SK-N-MC (cell line): ENCODE measurements at regions not wholly inside any gene's neighbourhood (a gene's known extent, or its start where the extent isn't known, plus 50 kb on each side); places are given as distances from the start of the nearest gene placed in this dataset.

Experiments used
- DNase-seq: peaks from one replicate; pipeline ENCODE4 v3.0.0-alpha.2; 2011; ENCODE audit warnings: low read depth, low spot score
- H3K27ac ChIP-seq: fragments of 200-600 bp; sonication (generic); 2 replicates; pipeline ENCODE4 v1.5.1; 2016; ENCODE audit warnings: mixed run types
- H3K36me3 ChIP-seq: fragments of 200-600 bp; sonication (generic); 2 replicates; pipeline ENCODE4 v1.6.1; 2017; ENCODE audit warnings: antibody characterized with exemption, low read length, mixed read lengths; ENCODE audit not compliant: insufficient read depth
- H3K4me3 ChIP-seq: fragments of 200-600 bp; sonication (generic); 2 replicates; pipeline ENCODE4 v1.5.1; 2016
- H3K9ac ChIP-seq: fragments of 200-600 bp; sonication (generic); 2 replicates; pipeline ENCODE4 v1.8.0; 2017; ENCODE audit warnings: mixed run types, mixed read lengths; ENCODE audit not compliant: insufficient read length
- H3K9me3 ChIP-seq: fragments of 200-600 bp; sonication (generic); 2 replicates; pipeline ENCODE4 v1.6.1; 2017; ENCODE audit warnings: low read depth, mild to moderate bottlenecking, antibody characterized with exemption, low read length, moderate library complexity, mixed read lengths
- EZH2 ChIP-seq: fragments of 200-600 bp; sonication (generic); IDR thresholded peaks from one replicate; pipeline ENCODE4 v1.6.1; 2017; ENCODE audit warnings: antibody characterized with exemption
- FOXP2 ChIP-seq: optimal IDR thresholded peaks from 2 replicates; pipeline ENCODE3; 2011; ENCODE audit warnings: mild to moderate bottlenecking, moderate library complexity; ENCODE audit not compliant: insufficient read depth; ENCODE audit errors: extremely low read length, control extremely low read depth
- POLR2AphosphoS5 ChIP-seq: IDR thresholded peaks from 2 replicates; pipeline ENCODE4 v1.6.1; 2012; ENCODE audit warnings: mild to moderate bottlenecking, low read depth, low read length, borderline replicate concordance

GRCh38 chr2:11100130-11100529, 55.1 kb upstream of the SLC66A3 start:
- Histone ChIP-seq H3K9me3 (no peaks in the 10 kb centered on the region), H3K36me3 (no peaks in the 10 kb centered on the region), H3K4me3 (no peak overlapping the region), H3K9ac (no peak overlapping the region), H3K27ac (no peak overlapping the region)
- DNase-seq, result no peak
- TF ChIP-seq FOXP2 (no peak), POLR2AphosphoS5 (no peak), EZH2 (no peak)

GRCh38 chr2:11100976-11101375, 54.3 kb upstream of the SLC66A3 start:
- H3K9me3 ChIP-seq, result no peaks in the 10 kb centered on the region
- no peaks in the 10 kb centered on the region for H3K36me3 ChIP-seq
- no peak for TF ChIP-seq POLR2AphosphoS5
- no peak for TF ChIP-seq EZH2
- no peak for TF ChIP-seq FOXP2
- H3K4me3 ChIP-seq, result no peak overlapping the region
- no peak overlapping the region for H3K9ac ChIP-seq
- no peak overlapping the region for H3K27ac ChIP-seq
- DNase-seq, result no peak

- no peak overlapping the region for H3K4me3 ChIP-seq
- TF ChIP-seq POLR2AphosphoS5, result no peak
- no peak for TF ChIP-seq EZH2
- TF ChIP-seq FOXP2, result no peak
- no peak for DNase-seq
- H3K27ac ChIP-seq, result no peak overlapping the region
- H3K9me3 ChIP-seq, result no peaks in the 10 kb centered on the region
- no peaks in the 10 kb centered on the region for H3K36me3 ChIP-seq
- H3K9ac ChIP-seq, result no peak overlapping the region
These were observed 53.8 kb upstream of the SLC66A3 start for GRCh38 chr2:11101430-11101829.

GRCh38 chr2:11102466-11102865, 52.8 kb upstream of the SLC66A3 start:
- no peak overlapping the region for H3K27ac ChIP-seq
- H3K36me3 ChIP-seq, result no peaks in the 10 kb centered on the region
- no peak overlapping the region for H3K9ac ChIP-seq
- no peak for TF ChIP-seq EZH2
- TF ChIP-seq FOXP2, result no peak
- TF ChIP-seq POLR2AphosphoS5, result no peak
- no peak overlapping the region for H3K4me3 ChIP-seq
- DNase-seq, result no peak
- no peaks in the 10 kb centered on the region for H3K9me3 ChIP-seq

GRCh38 chr2:11102956-11103860, 52.1 kb upstream of the SLC66A3 start:
- no peak for DNase-seq
- Histone ChIP-seq H3K9ac (no peak overlapping the region), H3K36me3 (no peaks in the 10 kb centered on the region), H3K9me3 (no peaks in the 10 kb centered on the region), H3K4me3 (no peak overlapping the region), H3K27ac (no peak overlapping the region)
- TF ChIP-seq FOXP2 (no peak), EZH2 (no peak), POLR2AphosphoS5 (no peak)

GRCh38 chr2:11103984-11104793, 51.1 kb upstream of the SLC66A3 start:
- Histone ChIP-seq H3K27ac (no peak overlapping the region), H3K36me3 (no peaks in the 10 kb centered on the region), H3K9me3 (no peaks in the 10 kb centered on the region), H3K4me3 (no peak overlapping the region), H3K9ac (no peak overlapping the region)
- TF ChIP-seq EZH2 (no peak), POLR2AphosphoS5 (no peak), FOXP2 (no peak)
- DNase-seq, result no peak

- no peak for TF ChIP-seq EZH2
- no peak for TF ChIP-seq POLR2AphosphoS5
- TF ChIP-seq FOXP2, result no peak
- DNase-seq, result no peak
- Histone ChIP-seq H3K9ac (no peak overlapping the region), H3K9me3 (no peaks in the 10 kb centered on the region), H3K27ac (no peak overlapping the region), H3K4me3 (no peak overlapping the region), H3K36me3 (no peaks in the 10 kb centered on the region)
These were observed 50.2 kb upstream of the SLC66A3 start for GRCh38 chr2:11104794-11105660.
